ENCODE measurements at regions not wholly inside any gene's neighbourhood (a gene's known extent, or its start where the extent isn't known, plus 50 kb on each side); places are given as distances from the start of the nearest gene placed in this dataset.

- Mint-ChIP-seq H3K4me1 (ENCODE audit: low read depth) (no peaks in the 10 kb centered on the region), H3K27me3 (ENCODE audit: insufficient read depth) (no peaks in the 10 kb centered on the region; the same call in none of the 2 replicates), H3K9me3 (peaks cover 5% of the 10 kb centered on the region), H3K4me3 (no peak overlapping the region), H3K27ac (no peak overlapping the region), H3K36me3 (ENCODE audit: low read depth) (no peaks in the 10 kb centered on the region)
- DNase-seq, result no peak
- no peak for TF ChIP-seq CTCF (IDR thresholded peaks at IDR 0.05)
These were observed 96.8 kb upstream of the ADAMTS16 start for GRCh38 chr5:5043346-5043745.

GRCh38 chr5:5044247-5044840, 95.8 kb upstream of the ADAMTS16 start:
- Mint-ChIP-seq H3K27ac (no peak overlapping the region), H3K4me3 (no peak overlapping the region), H3K4me1 (ENCODE audit: low read depth) (no peaks in the 10 kb centered on the region), H3K9me3 (peaks cover 5% of the 10 kb centered on the region), H3K27me3 (ENCODE audit: insufficient read depth) (no peaks in the 10 kb centered on the region; the same call in 1 of the 2 replicates), H3K36me3 (ENCODE audit: low read depth) (no peaks in the 10 kb centered on the region)
- TF ChIP-seq CTCF (IDR thresholded peaks at IDR 0.05), result no peak
- no peak for DNase-seq

- Mint-ChIP-seq H3K9me3 (peaks cover 5% of the 10 kb centered on the region), H3K36me3 (ENCODE audit: low read depth) (no peaks in the 10 kb centered on the region), H3K27me3 (ENCODE audit: insufficient read depth) (no peaks in the 10 kb centered on the region; the same call in 1 of the 2 replicates), H3K4me3 (no peak overlapping the region), H3K4me1 (ENCODE audit: low read depth) (no peaks in the 10 kb centered on the region), H3K27ac (no peak overlapping the region)
- DNase-seq, result no peak
- TF ChIP-seq CTCF (IDR thresholded peaks at IDR 0.05), result no peak
These were observed 93.2 kb upstream of the ADAMTS16 start for GRCh38 chr5:5046680-5047502.

GRCh38 chr5:5050801-5051200, 89.3 kb upstream of the ADAMTS16 start:
- H3K27ac Mint-ChIP-seq, result no peak overlapping the region
- H3K9me3 Mint-ChIP-seq, result no peaks in the 10 kb centered on the region; the same call in 1 of the 2 replicates

GRCh38 chr5:5055712-5056111, 84.4 kb upstream of the ADAMTS16 start:
- TF ChIP-seq CTCF (IDR thresholded peaks at IDR 0.05), result no peak
- H3K9me3 Mint-ChIP-seq, result no peaks in the 10 kb centered on the region
- H3K27ac Mint-ChIP-seq, result no peak overlapping the region
- DNase-seq, result no peak
- no peaks in the 10 kb centered on the region for H3K36me3 Mint-ChIP-seq (ENCODE audit: low read depth)
- H3K27me3 Mint-ChIP-seq (ENCODE audit: insufficient read depth), result peaks cover 8% of the 10 kb centered on the region
- no peak overlapping the region for H3K4me3 Mint-ChIP-seq
- no peaks in the 10 kb centered on the region for H3K4me1 Mint-ChIP-seq (ENCODE audit: low read depth)

More at GRCh38 chr5:5050801-5051200, 89.3 kb upstream of the ADAMTS16 start:
- Mint-ChIP-seq H3K36me3 (ENCODE audit: low read depth) (no peaks in the 10 kb centered on the region), H3K4me1 (ENCODE audit: low read depth) (no peaks in the 10 kb centered on the region), H3K27me3 (ENCODE audit: insufficient read depth) (no peaks in the 10 kb centered on the region; the same call in 1 of the 2 replicates), H3K4me3 (no peak overlapping the region)
- no peak for TF ChIP-seq CTCF (IDR thresholded peaks at IDR 0.05)
- no peak for DNase-seq
